Sigmoid colon (tissue), 4 donors: ENCODE measurements at regions not wholly inside any gene's neighbourhood (a gene's known extent, or its start where the extent isn't known, plus 50 kb on each side); places are given as distances from the start of the nearest gene placed in this dataset.

Source experiments
- CTCF ChIP-seq, 4 experiments: fragments of 450-650 bp in 3 of 4; fragments of 200-600 bp in 1 of 4; IDR thresholded peaks; one replicate each; pipeline ENCODE4 v1.5.1; 2016 to 2019; ENCODE audit warnings: antibody characterized with exemption in 4 of 4, mild to moderate bottlenecking in 3 of 4, moderate library complexity in 2 of 4
- EP300 ChIP-seq, 4 donors: sonication (generic); formaldehyde crosslinking; IDR thresholded peaks; one replicate each; pipeline ENCODE4 v1.6.1; 2017; ENCODE audit warnings: antibody characterized with exemption in 4 of 4
- POLR2A ChIP-seq, 2 donors: fragments of 450-650 bp; IDR thresholded peaks; one replicate each; pipeline ENCODE4 v1.6.1; 2016; ENCODE audit warnings: antibody characterized with exemption in 2 of 2, mild to moderate bottlenecking in 2 of 2, moderate library complexity in 2 of 2

GRCh38 chr11:33646168-33646567 lies 54.5 kb downstream of the C11orf91 start:
- no peak for TF ChIP-seq CTCF (IDR thresholded peaks at IDR 0.05)
- TF ChIP-seq POLR2A (IDR thresholded peaks at IDR 0.05) = no peak
- no peak for TF ChIP-seq EP300 (IDR thresholded peaks at IDR 0.05)
